GM19238 (cell line): ENCODE measurements at regions not wholly inside any gene's neighbourhood (a gene's known extent, or its start where the extent isn't known, plus 50 kb on each side); places are given as distances from the start of the nearest gene placed in this dataset.

Experiments used
- DNase-seq: peaks from one replicate; pipeline ENCODE4 v3.0.0; 2011; ENCODE audit warnings: low spot score; ENCODE audit not compliant: insufficient read length

GRCh38 chr10:3432081-3432825 is 259.7 kb upstream of the PITRM1 start:
- DNase-seq = no peak

GRCh38 chr10:3430501-3430900 is 257.9 kb upstream of the PITRM1 start:
- DNase-seq = no peak

GRCh38 chr10:3429676-3430075 is 257.1 kb upstream of the PITRM1 start:
- DNase-seq = no peak

- no peak for DNase-seq
Observed at GRCh38 chr10:3428826-3429225, 256.2 kb upstream of the PITRM1 start.

- DNase-seq = no peak
Observed at GRCh38 chr10:3427950-3428354, 255.4 kb upstream of the PITRM1 start.

- no peak for DNase-seq
Observed at GRCh38 chr10:3427347-3427746, 254.8 kb upstream of the PITRM1 start.

- DNase-seq = no peak
Observed at GRCh38 chr10:3426190-3426845, 253.7 kb upstream of the PITRM1 start.

- no peak for DNase-seq
Observed at GRCh38 chr10:3425716-3426115, 253.1 kb upstream of the PITRM1 start.

GRCh38 chr10:3425261-3425660 is 252.7 kb upstream of the PITRM1 start:
- DNase-seq = no peak

GRCh38 chr10:3424111-3424851 is 251.7 kb upstream of the PITRM1 start:
- no peak for DNase-seq

- no peak for DNase-seq
Observed at GRCh38 chr10:3423384-3423783, 250.8 kb upstream of the PITRM1 start.

- no peak for DNase-seq
Observed at GRCh38 chr10:3422282-3422681, 249.7 kb upstream of the PITRM1 start.

- DNase-seq = no peak
Observed at GRCh38 chr10:3421537-3422257, 249.1 kb upstream of the PITRM1 start.

GRCh38 chr10:3420527-3421469 is 248.2 kb upstream of the PITRM1 start:
- DNase-seq = no peak

- no peak for DNase-seq
Observed at GRCh38 chr10:3419719-3420495, 247.3 kb upstream of the PITRM1 start.

- no peak for DNase-seq
Observed at GRCh38 chr10:3418926-3419325, 246.3 kb upstream of the PITRM1 start.

- no peak for DNase-seq
Observed at GRCh38 chr10:3418041-3418754, 245.6 kb upstream of the PITRM1 start.

- no peak for DNase-seq
Observed at GRCh38 chr10:3417096-3417495, 244.5 kb upstream of the PITRM1 start.
